ENCODE measurements at regions not wholly inside any gene's neighbourhood (a gene's known extent, or its start where the extent isn't known, plus 50 kb on each side); places are given as distances from the start of the nearest gene placed in this dataset.

DNA sequence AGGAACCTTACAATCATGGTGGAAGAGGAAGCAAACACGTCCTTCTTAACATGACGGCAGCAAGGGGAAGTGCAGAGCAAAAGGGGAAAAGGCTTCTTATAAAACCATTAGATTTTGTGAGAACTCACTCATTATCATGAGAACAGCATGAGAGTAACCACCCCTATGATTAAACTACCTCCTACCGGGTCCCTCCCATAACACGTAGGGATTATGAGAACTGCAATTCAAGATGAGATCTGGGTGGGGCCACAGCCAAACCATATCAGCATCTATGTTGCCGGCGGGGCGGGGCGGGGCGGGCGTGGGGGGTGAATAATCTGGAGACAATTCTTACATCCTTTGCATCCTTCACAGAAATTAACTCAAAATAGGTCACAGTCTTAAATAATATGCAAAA, 58.8 kb upstream of the GFPT2 start:
- ATAC-seq (no peak), DNase-seq (no peak)
- intact Hi-C loops (cut with DNase I) = no loop called here
- no peak overlapping the region for H3K4me3 ChIP-seq
- no peak for TF ChIP-seq POLR2A (IDR thresholded peaks at IDR 0.05)
- TF ChIP-seq, protein P1, sequence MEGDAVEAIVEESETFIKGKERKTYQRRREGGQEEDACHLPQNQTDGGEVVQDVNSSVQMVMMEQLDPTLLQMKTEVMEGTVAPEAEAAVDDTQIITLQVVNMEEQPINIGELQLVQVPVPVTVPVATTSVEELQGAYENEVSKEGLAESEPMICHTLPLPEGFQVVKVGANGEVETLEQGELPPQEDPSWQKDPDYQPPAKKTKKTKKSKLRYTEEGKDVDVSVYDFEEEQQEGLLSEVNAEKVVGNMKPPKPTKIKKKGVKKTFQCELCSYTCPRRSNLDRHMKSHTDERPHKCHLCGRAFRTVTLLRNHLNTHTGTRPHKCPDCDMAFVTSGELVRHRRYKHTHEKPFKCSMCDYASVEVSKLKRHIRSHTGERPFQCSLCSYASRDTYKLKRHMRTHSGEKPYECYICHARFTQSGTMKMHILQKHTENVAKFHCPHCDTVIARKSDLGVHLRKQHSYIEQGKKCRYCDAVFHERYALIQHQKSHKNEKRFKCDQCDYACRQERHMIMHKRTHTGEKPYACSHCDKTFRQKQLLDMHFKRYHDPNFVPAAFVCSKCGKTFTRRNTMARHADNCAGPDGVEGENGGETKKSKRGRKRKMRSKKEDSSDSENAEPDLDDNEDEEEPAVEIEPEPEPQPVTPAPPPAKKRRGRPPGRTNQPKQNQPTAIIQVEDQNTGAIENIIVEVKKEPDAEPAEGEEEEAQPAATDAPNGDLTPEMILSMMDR (IDR thresholded peaks at IDR 0.05) = no peak
- H3K36me3 ChIP-seq (replicated peaks in 1 of 2; ENCODE audit: insufficient read depth in 1 of 2, low read depth in 2 of 2) = no peaks in the 10 kb centered on the region
- no peaks in the 10 kb centered on the region for H3K9me3 ChIP-seq
- WGBS, 2 donors = 73 to 84% methylated on average over 10 of the region's 10 CpGs
- no peak overlapping the region for H3K27ac ChIP-seq
- H3K4me1 ChIP-seq = no peaks in the 10 kb centered on the region
- no peaks in the 10 kb centered on the region for H3K27me3 ChIP-seq

DNA sequence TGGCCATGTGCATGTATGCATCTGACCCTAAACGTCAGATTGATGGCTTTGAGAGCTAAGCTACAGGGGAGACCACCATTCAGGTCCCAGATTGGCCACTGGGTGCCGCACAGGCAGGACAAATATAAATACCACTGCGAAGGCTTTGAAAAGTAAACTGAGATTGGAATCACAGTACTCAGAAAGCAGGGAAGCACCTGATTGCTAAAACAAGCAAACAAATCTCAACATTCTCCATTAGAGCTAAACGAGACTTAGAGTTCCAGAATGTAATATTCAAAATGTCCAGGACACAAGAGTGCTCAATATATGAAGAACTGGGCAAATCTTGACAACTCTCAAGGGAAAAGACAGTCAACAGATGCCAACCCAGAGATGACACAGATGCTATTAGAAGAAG, 61.0 kb upstream of the GFPT2 start:
- H3K36me3 ChIP-seq (replicated peaks in 1 of 2; ENCODE audit: insufficient read depth in 1 of 2, low read depth in 2 of 2) = no peaks in the 10 kb centered on the region
- ATAC-seq (no peak), DNase-seq (no peak)
- no peak overlapping the region for H3K4me3 ChIP-seq
- no peak overlapping the region for H3K27ac ChIP-seq
- intact Hi-C loops (cut with DNase I) = no loop called here
- TF ChIP-seq, protein P1 (IDR thresholded peaks at IDR 0.05) = no peak
- no peaks in the 10 kb centered on the region for H3K9me3 ChIP-seq
- H3K27me3 ChIP-seq = no peaks in the 10 kb centered on the region
- no peaks in the 10 kb centered on the region for H3K4me1 ChIP-seq
- WGBS, 2 donors = 71 to 77% methylated on average over 4 of the region's 4 CpGs

DNA sequence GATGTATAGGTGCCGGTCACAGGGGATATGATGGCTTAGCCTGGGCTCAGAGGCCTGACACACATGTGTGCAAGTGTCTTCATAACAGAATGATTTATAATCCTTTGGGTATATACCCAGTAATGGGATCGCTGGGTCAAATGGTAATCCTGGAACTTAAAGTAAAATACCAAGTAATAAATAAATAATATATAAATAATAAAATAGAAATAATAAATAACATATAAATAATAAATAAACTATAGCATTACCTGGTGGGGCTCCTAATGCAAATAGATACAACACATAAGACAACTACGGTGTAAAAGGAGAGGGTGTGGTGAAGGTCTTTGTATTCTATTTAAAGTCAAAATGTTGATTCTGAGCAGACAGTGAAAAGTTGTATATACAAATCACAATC, 68.5 kb upstream of the GFPT2 start:
- DNase-seq (no peak), ATAC-seq (no peak)
- H3K4me1 ChIP-seq = no peaks in the 10 kb centered on the region
- 90 to 93% methylated on average over 3 of the region's 3 CpGs for WGBS, 2 donors
- TF ChIP-seq, protein P1 (IDR thresholded peaks at IDR 0.05) = no peak
- no peak for TF ChIP-seq POLR2A (IDR thresholded peaks at IDR 0.05)
- H3K27me3 ChIP-seq = no peaks in the 10 kb centered on the region
- H3K4me3 ChIP-seq = no peak overlapping the region
- intact Hi-C loops (cut with DNase I) = no loop called here
- no peaks in the 10 kb centered on the region for H3K36me3 ChIP-seq (replicated peaks in 1 of 2; ENCODE audit: insufficient read depth in 1 of 2, low read depth in 2 of 2)
- no peak overlapping the region for H3K27ac ChIP-seq
- H3K9me3 ChIP-seq = no peaks in the 10 kb centered on the region

DNA sequence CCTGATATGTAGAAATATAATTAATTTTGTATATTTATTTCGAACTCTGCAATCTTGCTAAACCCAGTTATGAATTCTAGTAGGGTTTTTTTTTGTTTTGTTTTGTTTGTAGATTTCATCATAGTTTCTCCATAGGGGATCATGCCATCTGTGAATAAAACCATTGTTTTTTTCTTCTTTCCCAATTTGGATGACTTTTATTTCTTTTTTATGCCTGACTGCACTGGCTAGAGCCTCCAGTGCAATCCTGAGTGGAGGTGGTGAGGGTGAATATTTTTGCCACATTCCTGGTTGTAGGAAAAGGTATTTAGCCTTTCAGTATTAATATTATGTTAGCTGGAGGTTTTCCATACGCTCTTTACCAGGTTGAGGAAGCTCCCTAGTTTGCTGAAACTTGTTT, 70.0 kb upstream of the GFPT2 start:
- TF ChIP-seq, protein P1 (IDR thresholded peaks at IDR 0.05) = no peak
- TF ChIP-seq POLR2A (IDR thresholded peaks at IDR 0.05) = no peak
- H3K9me3 ChIP-seq = no peaks in the 10 kb centered on the region
- no peak overlapping the region for H3K27ac ChIP-seq
- no peaks in the 10 kb centered on the region for H3K27me3 ChIP-seq
- 61 to 84% methylated on average over 2 of the region's 2 CpGs for WGBS, 2 donors
- H3K4me1 ChIP-seq = no peaks in the 10 kb centered on the region
- DNase-seq (no peak), ATAC-seq (no peak)
- no peak overlapping the region for H3K4me3 ChIP-seq
- intact Hi-C loops (cut with DNase I) = no loop called here
- H3K36me3 ChIP-seq (replicated peaks in 1 of 2; ENCODE audit: insufficient read depth in 1 of 2, low read depth in 2 of 2) = no peaks in the 10 kb centered on the region

DNA sequence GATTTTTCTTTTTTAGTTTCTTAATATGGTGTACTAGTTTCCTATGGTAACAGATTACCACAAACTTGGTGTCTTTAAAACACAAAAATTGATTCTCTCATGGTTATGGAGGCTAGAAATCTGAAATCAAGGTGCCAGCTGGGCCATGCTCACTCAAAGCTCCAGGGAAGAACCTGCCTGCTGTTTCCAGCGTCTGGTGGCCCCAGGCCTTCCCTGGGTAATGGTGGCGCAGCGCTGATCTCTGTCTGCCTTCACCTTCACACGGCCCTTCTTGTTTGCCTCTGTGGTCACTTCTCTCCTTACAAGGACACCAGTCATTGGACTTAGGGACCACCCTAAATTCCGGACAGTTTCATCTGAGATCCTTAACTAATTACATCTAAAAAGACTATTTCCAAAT, 70.5 kb upstream of the GFPT2 start:
- intact Hi-C loops (cut with DNase I) = no loop called here
- H3K27me3 ChIP-seq = no peaks in the 10 kb centered on the region
- WGBS, 2 donors = 84 to 87% methylated on average over 5 of the region's 5 CpGs
- H3K27ac ChIP-seq = no peak overlapping the region
- H3K36me3 ChIP-seq (replicated peaks in 1 of 2; ENCODE audit: insufficient read depth in 1 of 2, low read depth in 2 of 2) = no peaks in the 10 kb centered on the region
- no peaks in the 10 kb centered on the region for H3K4me1 ChIP-seq
- H3K9me3 ChIP-seq = no peaks in the 10 kb centered on the region
- TF ChIP-seq, protein P1 (IDR thresholded peaks at IDR 0.05) = no peak
- no peak for TF ChIP-seq POLR2A (IDR thresholded peaks at IDR 0.05)
- ATAC-seq (no peak), DNase-seq (no peak)
- H3K4me3 ChIP-seq = no peak overlapping the region
